Tibial artery (tissue), 4 donors: ENCODE measurements at regions not wholly inside any gene's neighbourhood (a gene's known extent, or its start where the extent isn't known, plus 50 kb on each side); places are given as distances from the start of the nearest gene placed in this dataset.

Experiments used
- DNase-seq, 2 donors: peaks; one replicate each; pipeline ENCODE4 v3.0.0-alpha.2; 2019
- H3K27ac ChIP-seq, 2 donors: fragments of 200-600 bp; sonication (generic) in 1 of 2; 1 replicate in 1 of 2; 2 replicates in 1 of 2; pipeline ENCODE4 v1.5.1; 2018 to 2019; ENCODE audit warnings: mild to moderate bottlenecking in 1 of 2
- H3K27me3 ChIP-seq, 2 donors: fragments of 200-600 bp; sonication (generic) in 1 of 2; one replicate each; pipeline versions ENCODE4 v1.5.1 to v1.6.0; 2016 to 2019
- H3K36me3 ChIP-seq, 3 donors: fragments of 200-600 bp; sonication (generic) in 2 of 3; one replicate each; pipeline ENCODE4 v1.5.1; 2016 to 2019; ENCODE audit warnings: mild to moderate bottlenecking in 2 of 3
- H3K4me1 ChIP-seq, 4 donors: fragments of 200-600 bp; sonication (generic) in 2 of 4; 1 replicate in 3 of 4; 2 replicates in 1 of 4; pipeline ENCODE4 v1.5.1; 2016 to 2019
- H3K4me3 ChIP-seq, 2 donors: fragments of 200-600 bp; sonication (generic) in 1 of 2; 1 replicate in 1 of 2; 2 replicates in 1 of 2; pipeline ENCODE4 v1.5.1; 2018 to 2019; ENCODE audit warnings: mild to moderate bottlenecking in 2 of 2
- H3K9me3 ChIP-seq, 3 donors: fragments of 200-600 bp; sonication (generic) in 1 of 3; one replicate each; pipeline ENCODE4 v1.5.1; 2016 to 2019
- CTCF ChIP-seq, 2 experiments: fragments of 200-600 bp in 1 of 2; fragments of 450-650 bp in 1 of 2; IDR thresholded peaks; one replicate each; pipeline ENCODE4 v1.5.1; 2017 to 2019; ENCODE audit warnings: antibody characterized with exemption in 2 of 2, mild to moderate bottlenecking in 1 of 2, moderate library complexity in 1 of 2
- intact Hi-C: fragments of 100-400 bp; cut with DNase I; formaldehyde crosslinking; loops from one replicate; pipeline ENCODE4 v1.15.0; 2023; ENCODE audit warnings: low total_unique reads

DNA sequence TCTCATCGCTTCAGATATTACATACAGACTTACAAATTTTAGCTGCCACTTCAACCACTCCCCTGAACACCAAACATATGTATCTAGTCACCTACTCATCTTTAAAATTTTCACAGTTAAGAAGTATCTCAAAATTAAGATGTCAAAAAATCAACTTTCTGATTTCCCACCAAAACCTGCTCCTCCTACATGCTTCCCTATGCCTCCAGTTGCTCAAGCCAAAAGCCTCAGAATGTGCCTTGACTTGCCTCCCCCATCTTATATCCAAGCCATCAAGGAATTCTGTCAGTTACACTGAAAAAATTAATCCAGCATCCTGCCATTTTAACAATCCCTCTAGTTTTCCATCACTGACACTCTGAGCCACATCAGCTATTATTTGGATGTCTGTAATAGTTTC, 85.0 kb downstream of the SPRY2 start:
- no peaks in the 10 kb centered on the region for H3K27me3 ChIP-seq
- no peak for DNase-seq
- intact Hi-C loops: no loop called here
- H3K9me3 ChIP-seq: no peaks in the 10 kb centered on the region
- H3K4me3 ChIP-seq: no peak overlapping the region
- no peaks in the 10 kb centered on the region for H3K4me1 ChIP-seq
- TF ChIP-seq CTCF (IDR thresholded peaks at IDR 0.05): no peak
- no peak overlapping the region for H3K27ac ChIP-seq
- no peaks in the 10 kb centered on the region for H3K36me3 ChIP-seq

GRCh38 chr13:80251403-80251802, 89.5 kb downstream of the SPRY2 start:
- DNase-seq: no peak
- Histone ChIP-seq H3K27me3 (no peaks in the 10 kb centered on the region), H3K36me3 (no peaks in the 10 kb centered on the region), H3K4me1 (no peaks in the 10 kb centered on the region), H3K9me3 (no peaks in the 10 kb centered on the region), H3K4me3 (no peak overlapping the region), H3K27ac (no peak overlapping the region)
- no peak for TF ChIP-seq CTCF (IDR thresholded peaks at IDR 0.05)
- intact Hi-C loops: no loop called here

DNA sequence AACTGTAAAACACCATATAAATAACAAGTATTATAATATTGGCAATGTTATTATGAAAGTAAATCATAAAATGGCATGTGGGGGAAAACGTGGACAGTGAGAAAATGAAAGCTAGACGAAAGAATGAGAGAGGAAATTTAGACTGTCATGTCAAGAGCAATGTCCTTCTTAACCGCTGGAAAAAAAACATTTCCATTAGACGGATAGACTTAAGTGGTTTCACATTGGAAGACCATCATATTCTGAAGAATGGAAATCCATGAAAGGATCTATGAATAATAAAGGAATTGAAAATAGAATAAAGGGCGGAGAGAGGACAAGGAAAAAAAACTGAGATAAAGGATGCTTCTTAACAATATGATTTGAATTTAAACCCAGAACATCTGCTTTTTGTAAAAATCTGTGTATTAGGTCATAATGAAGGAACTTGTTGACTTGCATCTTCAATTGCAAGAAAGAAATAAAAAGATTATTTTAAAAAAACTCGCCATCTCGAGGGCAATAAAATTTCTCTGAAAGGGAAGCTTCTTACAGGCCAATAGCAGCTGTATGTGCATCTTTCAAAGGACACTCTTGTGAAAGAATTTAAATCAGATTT, 90.6 kb downstream of the SPRY2 start:
- intact Hi-C loops: no loop called here
- peak overlapping the region in 1 of 2 donors; percentile 2 for H3K4me3 ChIP-seq
- H3K9me3 ChIP-seq: no peaks in the 10 kb centered on the region
- H3K36me3 ChIP-seq: no peaks in the 10 kb centered on the region
- no peak for TF ChIP-seq CTCF (IDR thresholded peaks at IDR 0.05)
- H3K27ac ChIP-seq: no peak overlapping the region
- DNase-seq: no peak
- H3K4me1 ChIP-seq: no peaks in the 10 kb centered on the region
- no peaks in the 10 kb centered on the region for H3K27me3 ChIP-seq

- H3K9me3 ChIP-seq: no peaks in the 10 kb centered on the region
- no peaks in the 10 kb centered on the region for H3K4me1 ChIP-seq
- TF ChIP-seq CTCF (IDR thresholded peaks at IDR 0.05): no peak
- H3K27ac ChIP-seq: no peak overlapping the region
- no peaks in the 10 kb centered on the region for H3K27me3 ChIP-seq
- H3K4me3 ChIP-seq: peak overlapping the region in 1 of 2 donors; percentile 2
- no peaks in the 10 kb centered on the region for H3K36me3 ChIP-seq
- intact Hi-C loops: no loop called here
- no peak for DNase-seq
These were observed 91.3 kb downstream of the SPRY2 start for GRCh38 chr13:80249516-80250212.

- Histone ChIP-seq H3K4me1 (no peaks in the 10 kb centered on the region), H3K27ac (no peak overlapping the region), H3K4me3 (no peak overlapping the region), H3K9me3 (no peaks in the 10 kb centered on the region), H3K27me3 (no peaks in the 10 kb centered on the region), H3K36me3 (no peaks in the 10 kb centered on the region)
- no peak for DNase-seq
- no peak for TF ChIP-seq CTCF (IDR thresholded peaks at IDR 0.05)
- intact Hi-C loops: no loop called here
These were observed 95.7 kb downstream of the SPRY2 start for GRCh38 chr13:80245162-80245733.
